Transverse colon (tissue), 4 donors: ENCODE measurements at regions not wholly inside any gene's neighbourhood (a gene's known extent, or its start where the extent isn't known, plus 50 kb on each side); places are given as distances from the start of the nearest gene placed in this dataset.
"Not testable (repeated sequence)": the region's sequence is repeated elsewhere in the genome, so short reads cannot be mapped to it uniquely, and the experiment has no call there.

Experiments
- DNase-seq: peaks from one replicate; pipeline ENCODE4 v3.0.0-alpha.2; 2019
- H3K27ac ChIP-seq, 4 donors: fragments of 200-600 bp; sonication (generic); 2 replicates each; pipeline ENCODE4 v1.5.1; 2016 to 2018; ENCODE audit warnings: inconsistent platforms in 4 of 4
- H3K27me3 ChIP-seq: fragments of 200-600 bp; sonication (generic); 2 replicates; pipeline ENCODE4 v1.5.1; 2017; ENCODE audit warnings: inconsistent platforms
- H3K36me3 ChIP-seq, 4 donors: fragments of 200-600 bp; sonication (generic); 2 replicates each; pipeline ENCODE4 v1.5.1; 2017 to 2019; ENCODE audit warnings: inconsistent platforms in 4 of 4
- H3K4me1 ChIP-seq, 4 donors: fragments of 200-600 bp; sonication (generic); 2 replicates each; pipeline ENCODE4 v1.5.1; 2017 to 2020; ENCODE audit warnings: inconsistent platforms in 4 of 4
- H3K4me3 ChIP-seq, 4 donors: fragments of 200-600 bp; sonication (generic); 1 replicate in 1 of 4; 2 replicates in 3 of 4; pipeline versions ENCODE4 v1.5.1 to v1.6.1; 2017 to 2019; ENCODE audit warnings: inconsistent platforms in 4 of 4
- H3K9me3 ChIP-seq, 2 donors: fragments of 200-600 bp; sonication (generic); 2 replicates each; pipeline ENCODE4 v1.5.1; 2017 to 2019; ENCODE audit warnings: inconsistent platforms in 2 of 2
- EP300 ChIP-seq: sonication (generic); formaldehyde crosslinking; IDR thresholded peaks from one replicate; pipeline ENCODE4 v1.6.1; 2017; ENCODE audit warnings: antibody characterized with exemption, low read depth
- POLR2A ChIP-seq: fragments of 450-650 bp; IDR thresholded peaks from one replicate; pipeline ENCODE4 v1.6.1; 2016; ENCODE audit warnings: antibody characterized with exemption, mild to moderate bottlenecking, moderate library complexity
- POLR2AphosphoS5 ChIP-seq, 3 donors: sonication (generic); formaldehyde crosslinking; IDR thresholded peaks; one replicate each; pipeline ENCODE4 v1.6.1; 2016; ENCODE audit warnings: antibody characterized with exemption in 3 of 3
- WGBS, 2 donors: methylation state at CpG; one replicate each; pipeline ENCODE4 v1.1.5; 2018; ENCODE audit warnings: low coverage in 1 of 2; 5-methylcytosine and 5-hydroxymethylcytosine counted together
- in situ Hi-C, 4 donors: fragments of 200-750 bp; cut with MboI; loops; one replicate each; pipeline versions ENCODE4 v1.15.0 to v1.15.1; 2017; ENCODE audit warnings: low sequenced_read_pairs in 3 of 4, low pct_ligation_motif_present in 1 of 4, low pct_unique_long_range_greater_than_20kb in 1 of 4
- intact Hi-C: fragments of 100-400 bp; cut with DNase I; formaldehyde crosslinking; loops from one replicate; pipeline ENCODE4 v1.15.1; 2023; ENCODE audit warnings: low total_unique reads
- TF ChIP-seq, protein P1 (sequence below), 5 experiments: fragments of 200-600 bp in 3 of 5; fragments of 450-650 bp in 2 of 5; sonication (generic) in 3 of 5; IDR thresholded peaks; 1 replicate in 2 of 5; 2 replicates in 3 of 5; pipeline ENCODE4 v1.5.1; 2016 to 2017; ENCODE audit warnings: antibody characterized with exemption in 5 of 5, inconsistent platforms in 3 of 5, mild to moderate bottlenecking in 2 of 5, moderate library complexity in 1 of 5

- H3K27ac ChIP-seq: no peak overlapping the region
- H3K4me1 ChIP-seq: no peaks in the 10 kb centered on the region
- in situ Hi-C loops (no loop called here), intact Hi-C loops (no loop called here)
- 79 to 81% methylated on average over 4 to 9 of the region's 9 CpGs for WGBS, 2 donors
- H3K27me3 ChIP-seq: no peaks in the 10 kb centered on the region
- no peak for TF ChIP-seq POLR2A
- TF ChIP-seq POLR2AphosphoS5 (IDR thresholded peaks at IDR 0.05): no peak
- TF ChIP-seq EP300: no peak
- TF ChIP-seq, protein P1, sequence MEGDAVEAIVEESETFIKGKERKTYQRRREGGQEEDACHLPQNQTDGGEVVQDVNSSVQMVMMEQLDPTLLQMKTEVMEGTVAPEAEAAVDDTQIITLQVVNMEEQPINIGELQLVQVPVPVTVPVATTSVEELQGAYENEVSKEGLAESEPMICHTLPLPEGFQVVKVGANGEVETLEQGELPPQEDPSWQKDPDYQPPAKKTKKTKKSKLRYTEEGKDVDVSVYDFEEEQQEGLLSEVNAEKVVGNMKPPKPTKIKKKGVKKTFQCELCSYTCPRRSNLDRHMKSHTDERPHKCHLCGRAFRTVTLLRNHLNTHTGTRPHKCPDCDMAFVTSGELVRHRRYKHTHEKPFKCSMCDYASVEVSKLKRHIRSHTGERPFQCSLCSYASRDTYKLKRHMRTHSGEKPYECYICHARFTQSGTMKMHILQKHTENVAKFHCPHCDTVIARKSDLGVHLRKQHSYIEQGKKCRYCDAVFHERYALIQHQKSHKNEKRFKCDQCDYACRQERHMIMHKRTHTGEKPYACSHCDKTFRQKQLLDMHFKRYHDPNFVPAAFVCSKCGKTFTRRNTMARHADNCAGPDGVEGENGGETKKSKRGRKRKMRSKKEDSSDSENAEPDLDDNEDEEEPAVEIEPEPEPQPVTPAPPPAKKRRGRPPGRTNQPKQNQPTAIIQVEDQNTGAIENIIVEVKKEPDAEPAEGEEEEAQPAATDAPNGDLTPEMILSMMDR (IDR thresholded peaks at IDR 0.05): no peak
- H3K36me3 ChIP-seq: no peaks in the 10 kb centered on the region
- no peaks in the 10 kb centered on the region for H3K9me3 ChIP-seq
- DNase-seq: no peak
- no peak overlapping the region for H3K4me3 ChIP-seq
These were observed 54.5 kb downstream of the IRX5 start for GRCh38 chr16:54985156-54985555.

DNA sequence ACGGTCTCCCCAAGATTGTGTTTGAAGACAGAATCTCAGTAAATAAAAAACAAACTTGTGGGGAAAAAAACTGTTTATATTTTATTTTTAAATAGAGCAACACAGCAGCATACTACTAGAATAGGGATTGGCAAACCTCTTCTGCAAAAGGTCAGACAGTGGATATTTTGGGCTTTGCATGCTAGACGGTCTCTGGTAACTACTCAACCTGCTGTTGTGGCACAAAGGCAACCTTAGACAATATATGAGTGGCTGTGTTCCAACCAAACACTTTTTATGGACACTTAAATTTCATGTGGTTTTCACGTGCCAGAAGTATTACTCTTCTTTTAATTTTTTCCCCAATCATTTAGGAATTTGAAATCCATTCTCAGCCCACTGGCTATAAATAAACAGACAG is 55.0 kb downstream of the IRX5 start:
- Histone ChIP-seq H3K36me3 (no peaks in the 10 kb centered on the region), H3K4me1 (no peaks in the 10 kb centered on the region), H3K27ac (no peak overlapping the region), H3K9me3 (no peaks in the 10 kb centered on the region), H3K27me3 (no peaks in the 10 kb centered on the region), H3K4me3 (no peak overlapping the region)
- no peak for DNase-seq
- intact Hi-C loops: no loop called here
- WGBS, 2 donors: 61 to 65% methylated on average over 3 of the region's 3 CpGs
- TF ChIP-seq EP300 (no peak), POLR2A (no peak), POLR2AphosphoS5 (IDR thresholded peaks at IDR 0.05) (no peak)
- TF ChIP-seq, protein P1 (IDR thresholded peaks at IDR 0.05): no peak
- in situ Hi-C loops: no loop called here

DNA sequence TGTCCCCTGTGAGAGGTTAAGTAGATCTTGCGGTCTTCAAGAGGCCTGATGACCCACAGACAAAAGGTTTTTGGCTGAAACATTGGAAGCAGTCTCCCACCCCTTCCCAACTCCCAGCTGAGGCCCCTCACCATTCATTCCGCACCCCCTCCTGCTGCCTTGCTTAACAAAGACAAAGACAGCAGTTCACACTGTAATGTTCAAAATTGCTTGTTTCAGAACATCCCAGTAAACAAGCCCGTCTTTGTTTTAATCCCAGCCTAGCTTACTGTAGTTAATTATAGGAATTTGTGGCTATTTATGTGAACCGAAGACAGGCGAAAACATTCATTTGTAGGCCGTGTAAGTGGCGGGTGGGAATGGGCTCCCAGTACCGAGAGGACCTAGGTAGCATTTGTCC is 55.7 kb downstream of the IRX5 start:
- Histone ChIP-seq H3K4me1 (no peaks in the 10 kb centered on the region), H3K27me3 (no peaks in the 10 kb centered on the region), H3K9me3 (no peaks in the 10 kb centered on the region), H3K27ac (no peak overlapping the region), H3K4me3 (no peak overlapping the region), H3K36me3 (no peaks in the 10 kb centered on the region)
- in situ Hi-C loops (no loop called here), intact Hi-C loops (no loop called here)
- 60 to 74% methylated on average over 1 to 8 of the region's 8 CpGs for WGBS, 2 donors
- no peak for TF ChIP-seq POLR2A
- no peak for DNase-seq

DNA sequence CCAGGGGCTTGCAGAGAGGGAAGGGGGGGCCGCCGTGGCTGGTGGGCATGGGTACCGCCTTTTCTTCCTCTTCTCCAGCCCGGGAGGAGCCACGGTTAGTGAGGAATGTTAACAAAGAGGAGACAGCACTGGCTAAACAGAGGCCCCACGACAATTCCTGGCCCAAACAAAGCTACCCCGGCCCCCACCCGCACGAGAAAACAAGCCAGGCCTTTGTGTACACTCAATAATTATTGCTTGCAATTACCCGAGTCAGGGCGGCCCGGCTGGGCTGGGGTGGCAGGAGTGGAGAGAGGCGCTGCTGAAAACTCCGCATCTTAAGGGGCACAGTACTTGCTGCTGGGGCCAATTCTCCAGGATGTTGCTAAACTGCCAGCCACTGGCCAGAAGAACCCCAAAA is 56.4 kb downstream of the IRX5 start:
- H3K9me3 ChIP-seq: no peaks in the 10 kb centered on the region
- in situ Hi-C loops: no loop called here
- no peaks in the 10 kb centered on the region for H3K27me3 ChIP-seq
- no peaks in the 10 kb centered on the region for H3K4me1 ChIP-seq
- H3K27ac ChIP-seq: no peak overlapping the region
- H3K4me3 ChIP-seq: no peak overlapping the region
- no peak for DNase-seq
- intact Hi-C loops: no loop called here
- no peak for TF ChIP-seq POLR2A
- TF ChIP-seq, protein P1 (IDR thresholded peaks at IDR 0.05): no peak
- no peak for TF ChIP-seq EP300
- no peak for TF ChIP-seq POLR2AphosphoS5 (IDR thresholded peaks at IDR 0.05)
- 43% methylated on average over 14 of the region's 14 CpGs; no CpG with 5 or more reads in 1 of the 2 donors for WGBS, 2 donors
- H3K36me3 ChIP-seq: no peaks in the 10 kb centered on the region

DNA sequence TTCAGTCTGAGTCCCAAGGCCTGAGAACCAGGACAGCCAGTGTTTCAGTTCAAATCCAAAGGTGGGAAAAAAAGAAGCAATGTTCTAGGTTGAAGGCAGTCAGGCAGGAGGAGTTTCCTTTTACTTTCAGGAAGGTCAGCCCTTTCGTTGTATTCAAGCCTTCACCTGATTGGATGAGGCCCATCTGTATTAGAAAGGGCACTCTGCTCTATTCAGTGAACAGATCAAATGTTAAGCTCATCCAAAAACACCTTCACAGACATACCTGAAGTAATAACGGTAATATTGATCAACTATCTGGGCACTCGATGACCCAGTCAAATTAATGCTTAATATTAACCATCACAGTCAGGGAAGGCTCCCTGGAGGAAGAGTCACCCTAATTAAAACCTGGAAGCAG is 60.9 kb downstream of the IRX5 start:
- 50 to 73% methylated on average over 2 to 3 of the region's 3 CpGs for WGBS, 2 donors
- no peaks in the 10 kb centered on the region for H3K4me1 ChIP-seq
- H3K27ac ChIP-seq: no peak overlapping the region
- H3K36me3 ChIP-seq: no peaks in the 10 kb centered on the region
- H3K27me3 ChIP-seq: peaks cover 9% of the 10 kb centered on the region
- TF ChIP-seq, protein P1 (IDR thresholded peaks at IDR 0.05): no peak
- no peak for TF ChIP-seq POLR2A
- TF ChIP-seq POLR2AphosphoS5 (IDR thresholded peaks at IDR 0.05): no peak
- no peak for TF ChIP-seq EP300
- no peak overlapping the region for H3K4me3 ChIP-seq
- DNase-seq: no peak
- in situ Hi-C loops (no loop called here), intact Hi-C loops (no loop called here)
- H3K9me3 ChIP-seq: no peaks in the 10 kb centered on the region

GRCh38 chr16:54991946-54992345 is 61.3 kb downstream of the IRX5 start:
- H3K4me1 ChIP-seq, H3K4me3 ChIP-seq, in situ Hi-C loops, H3K9me3 ChIP-seq, H3K27ac ChIP-seq, H3K27me3 ChIP-seq, H3K36me3 ChIP-seq, intact Hi-C loops, DNase-seq: not testable (repeated sequence)
- 73 to 87% methylated on average over 3 to 4 of the region's 4 CpGs for WGBS, 2 donors
